ENCODE measurements at regions not wholly inside any gene's neighbourhood (a gene's known extent, or its start where the extent isn't known, plus 50 kb on each side); places are given as distances from the start of the nearest gene placed in this dataset.

DNA sequence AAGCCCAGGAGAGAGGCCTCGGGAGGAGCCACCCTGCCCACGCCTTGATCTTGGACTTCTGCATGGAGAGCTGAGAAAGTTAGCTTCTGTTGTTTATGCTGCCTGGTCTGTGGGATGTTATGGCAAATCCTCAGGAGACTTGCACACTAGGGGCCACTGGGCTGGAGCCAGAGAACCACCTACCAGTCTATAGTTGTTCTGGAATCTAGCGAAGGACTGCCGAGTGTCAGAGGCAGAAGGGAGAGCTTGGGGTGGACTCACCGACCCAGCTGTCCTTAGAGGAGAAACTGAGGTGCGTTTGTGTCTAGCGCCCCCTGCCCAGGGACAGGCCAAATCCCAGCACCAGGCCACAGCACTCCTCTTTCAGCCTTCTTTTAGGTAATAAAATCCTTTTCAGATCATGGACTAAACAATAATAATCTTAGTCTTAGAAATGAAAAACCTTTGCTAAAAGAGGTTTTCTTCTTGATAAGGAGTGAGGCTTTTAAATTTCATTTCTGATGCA lies 398.7 kb upstream of the SALL3 start:
- no peak overlapping the region for H3K4me3 ChIP-seq (ENCODE audit: low read depth, low read length)
- no peak for DNase-seq (ENCODE audit: low read depth, low spot score)
- in situ Hi-C loops (cut with HindIII; ENCODE audit: low sequenced_read_pairs), result no loop called here
- TF ChIP-seq, protein P1, sequence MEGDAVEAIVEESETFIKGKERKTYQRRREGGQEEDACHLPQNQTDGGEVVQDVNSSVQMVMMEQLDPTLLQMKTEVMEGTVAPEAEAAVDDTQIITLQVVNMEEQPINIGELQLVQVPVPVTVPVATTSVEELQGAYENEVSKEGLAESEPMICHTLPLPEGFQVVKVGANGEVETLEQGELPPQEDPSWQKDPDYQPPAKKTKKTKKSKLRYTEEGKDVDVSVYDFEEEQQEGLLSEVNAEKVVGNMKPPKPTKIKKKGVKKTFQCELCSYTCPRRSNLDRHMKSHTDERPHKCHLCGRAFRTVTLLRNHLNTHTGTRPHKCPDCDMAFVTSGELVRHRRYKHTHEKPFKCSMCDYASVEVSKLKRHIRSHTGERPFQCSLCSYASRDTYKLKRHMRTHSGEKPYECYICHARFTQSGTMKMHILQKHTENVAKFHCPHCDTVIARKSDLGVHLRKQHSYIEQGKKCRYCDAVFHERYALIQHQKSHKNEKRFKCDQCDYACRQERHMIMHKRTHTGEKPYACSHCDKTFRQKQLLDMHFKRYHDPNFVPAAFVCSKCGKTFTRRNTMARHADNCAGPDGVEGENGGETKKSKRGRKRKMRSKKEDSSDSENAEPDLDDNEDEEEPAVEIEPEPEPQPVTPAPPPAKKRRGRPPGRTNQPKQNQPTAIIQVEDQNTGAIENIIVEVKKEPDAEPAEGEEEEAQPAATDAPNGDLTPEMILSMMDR (IDR thresholded peaks at IDR 0.05; ENCODE audit: low read depth, low read length), result no peak

DNA sequence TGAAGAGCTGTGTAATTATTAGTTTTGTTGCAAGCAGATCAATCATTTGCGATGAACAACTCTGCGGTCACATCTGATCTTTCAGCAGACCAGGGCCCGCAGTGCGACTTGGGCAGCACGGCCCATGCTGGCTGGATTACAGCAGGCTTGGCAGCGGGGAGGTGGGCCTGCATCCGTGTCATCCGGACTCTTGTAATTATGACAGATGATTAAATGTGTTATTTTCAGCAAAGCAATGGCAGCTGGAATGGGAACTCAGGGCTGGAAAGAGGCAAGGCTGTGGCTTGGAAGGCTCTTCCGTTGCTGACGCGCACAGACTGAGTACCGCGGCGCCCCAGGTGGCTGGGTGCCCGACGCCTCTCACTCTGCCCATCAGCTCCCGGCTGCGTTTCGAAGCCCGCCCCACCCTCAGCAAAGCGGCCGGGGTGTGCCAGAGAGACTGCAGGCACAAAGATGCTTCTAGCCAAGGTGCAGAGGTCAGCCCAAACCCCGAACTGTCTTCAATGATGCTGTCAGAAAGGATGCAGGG lies 397.4 kb upstream of the SALL3 start:
- TF ChIP-seq, protein P1 (IDR thresholded peaks at IDR 0.05; ENCODE audit: low read depth, low read length), result no peak
- in situ Hi-C loops (cut with HindIII; ENCODE audit: low sequenced_read_pairs), result no loop called here
- DNase-seq (ENCODE audit: low read depth, low spot score), result no peak

DNA sequence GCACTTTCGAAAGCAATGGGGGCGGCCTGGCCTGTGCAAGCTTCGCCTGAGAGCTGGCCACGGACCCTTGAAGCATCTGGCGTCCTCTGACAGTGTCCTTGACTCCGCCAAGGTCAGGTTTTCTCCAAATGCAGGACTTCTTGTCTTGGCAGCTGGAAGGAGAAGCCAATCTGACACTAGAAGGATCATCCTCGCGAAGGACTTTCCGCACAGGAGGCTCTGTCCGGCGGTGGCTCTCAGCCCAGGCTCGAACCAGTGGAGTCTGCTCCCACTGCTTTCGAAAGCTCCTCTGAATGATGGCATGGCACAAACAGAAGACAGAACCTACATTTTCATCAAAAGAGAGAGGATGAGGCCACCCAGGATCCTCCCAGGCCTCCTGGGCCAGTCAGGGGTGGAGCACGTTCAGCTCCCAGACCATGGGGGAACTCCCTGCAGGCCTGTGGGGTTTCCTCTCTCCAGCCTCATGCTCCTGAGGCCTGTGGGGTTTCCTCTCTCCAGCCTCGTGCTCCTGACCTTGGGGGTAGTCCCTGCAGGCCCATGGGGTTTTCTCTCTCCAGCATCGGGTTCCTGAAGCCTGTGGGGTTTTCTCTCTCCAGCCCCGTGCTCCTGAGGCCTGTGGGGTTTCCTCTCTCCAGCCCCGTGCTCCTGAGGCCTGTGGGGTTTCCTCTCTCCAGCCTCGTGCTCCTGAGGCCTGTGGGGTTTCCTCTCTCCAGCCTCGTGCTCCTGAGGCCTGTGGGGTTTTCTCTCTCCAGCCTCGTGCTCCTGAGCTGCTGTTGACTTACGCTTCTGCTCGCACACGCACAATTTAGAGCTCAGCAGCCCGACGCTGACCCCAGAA lies 396.5 kb upstream of the SALL3 start:
- DNase-seq (ENCODE audit: low read depth, low spot score), result no peak
- no peak overlapping the region for H3K4me3 ChIP-seq (ENCODE audit: low read depth, low read length)
- in situ Hi-C loops (cut with HindIII; ENCODE audit: low sequenced_read_pairs), result no loop called here
- TF ChIP-seq, protein P1 (IDR thresholded peaks at IDR 0.05; ENCODE audit: low read depth, low read length), result no peak

More for the DNA sequence above, 397.4 kb upstream of the SALL3 start:
- no peak overlapping the region for H3K4me3 ChIP-seq (ENCODE audit: low read depth, low read length)

DNA sequence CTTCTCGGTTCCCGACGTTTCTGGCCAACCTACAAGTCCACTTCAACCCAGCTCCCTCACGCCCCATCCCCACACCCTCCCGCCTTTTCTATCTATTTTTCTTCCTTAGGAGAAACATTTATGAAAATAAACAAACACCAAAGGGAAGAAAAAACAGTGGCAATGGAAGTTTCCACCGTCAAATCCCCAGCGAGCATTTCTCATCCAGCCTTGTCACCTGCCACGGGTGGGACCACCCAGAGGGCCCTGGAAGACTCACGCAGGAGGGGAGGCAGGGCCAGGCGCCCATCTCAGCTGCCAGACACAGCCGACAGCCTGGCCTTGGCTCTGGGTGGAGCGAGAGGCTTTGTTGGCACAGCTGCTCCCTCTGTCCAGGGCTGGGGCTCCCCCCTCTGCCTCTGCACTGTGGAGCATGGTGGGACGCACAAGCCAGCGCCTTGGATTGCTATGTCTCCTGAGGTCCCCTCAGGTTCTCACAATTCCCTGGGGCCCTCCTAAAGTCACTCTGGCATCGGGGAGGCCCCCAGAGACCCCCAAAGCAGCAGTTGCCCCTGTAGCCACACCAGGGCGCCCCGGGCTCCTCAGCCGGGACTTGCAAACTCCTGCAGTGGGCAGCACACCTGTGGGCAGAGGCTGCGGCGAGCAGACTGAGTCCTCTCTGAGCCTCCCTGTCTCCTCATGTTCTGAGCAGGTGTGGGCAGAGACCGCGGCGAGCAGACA lies 395.7 kb upstream of the SALL3 start:
- H3K4me3 ChIP-seq (ENCODE audit: low read depth, low read length), result no peak overlapping the region
- no peak for DNase-seq (ENCODE audit: low read depth, low spot score)
- TF ChIP-seq, protein P1 (IDR thresholded peaks at IDR 0.05; ENCODE audit: low read depth, low read length), result no peak
- in situ Hi-C loops (cut with HindIII; ENCODE audit: low sequenced_read_pairs), result no loop called here

DNA sequence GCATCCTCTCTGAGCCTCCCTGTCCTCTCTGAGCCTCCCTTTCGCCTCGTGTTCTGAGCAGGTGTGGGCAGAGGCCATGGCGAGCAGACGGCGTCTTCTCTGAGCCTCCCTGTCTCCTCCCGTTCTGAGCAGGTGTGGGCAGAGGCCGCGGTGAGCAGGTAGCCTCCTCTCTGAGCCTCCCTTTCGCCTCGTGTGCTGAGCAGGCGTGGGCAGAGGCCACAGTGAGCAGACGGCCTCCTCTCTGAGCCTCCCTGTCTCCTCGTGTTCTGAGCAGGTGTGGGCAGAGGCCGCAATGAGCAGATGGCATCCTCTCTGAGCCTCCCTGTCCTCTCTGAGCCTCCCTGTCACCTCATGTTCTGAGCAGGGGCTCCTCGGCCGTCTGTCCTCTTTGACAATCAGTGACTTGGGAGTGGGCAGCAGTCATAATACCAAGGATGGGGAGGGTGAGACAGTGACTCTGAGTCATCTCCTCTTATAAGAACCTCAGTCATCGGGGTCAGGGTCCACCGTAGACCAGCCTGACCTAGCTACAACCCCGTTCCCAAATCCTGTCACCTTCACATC lies 395.1 kb upstream of the SALL3 start:
- no peak for DNase-seq (ENCODE audit: low read depth, low spot score)
- H3K4me3 ChIP-seq (ENCODE audit: low read depth, low read length), result no peak overlapping the region
- TF ChIP-seq, protein P1 (IDR thresholded peaks at IDR 0.05; ENCODE audit: low read depth, low read length), result no peak
- in situ Hi-C loops (cut with HindIII; ENCODE audit: low sequenced_read_pairs), result no loop called here

DNA sequence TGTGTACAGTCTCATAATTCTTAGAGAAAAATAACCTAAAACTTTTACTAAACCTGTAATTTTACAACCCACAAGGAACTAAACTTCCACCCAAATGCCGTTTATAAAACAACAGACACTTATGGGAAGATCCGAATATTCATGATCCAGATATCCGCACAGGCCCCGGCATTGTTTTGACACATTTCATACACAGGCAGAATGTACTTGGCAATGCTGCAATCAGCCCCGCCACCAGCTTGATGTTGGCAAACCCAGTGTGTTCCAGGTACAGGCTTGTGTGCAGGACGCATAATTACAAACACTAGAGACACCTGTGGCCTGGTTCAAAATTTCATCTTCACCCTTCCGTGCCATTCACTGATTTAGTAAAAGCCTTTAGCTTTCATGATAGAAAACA lies 393.0 kb upstream of the SALL3 start:
- TF ChIP-seq, protein P1 (IDR thresholded peaks at IDR 0.05; ENCODE audit: low read depth, low read length), result no peak
- no peak for DNase-seq (ENCODE audit: low read depth, low spot score)
- in situ Hi-C loops (cut with HindIII; ENCODE audit: low sequenced_read_pairs), result no loop called here
- H3K4me3 ChIP-seq (ENCODE audit: low read depth, low read length), result no peak overlapping the region

Measured in astrocyte of the spinal cord (primary cell).